GM18909 (cell line): ENCODE measurements at regions not wholly inside any gene's neighbourhood (a gene's known extent, or its start where the extent isn't known, plus 50 kb on each side); places are given as distances from the start of the nearest gene placed in this dataset.
A peak's percentile ranks its signal among the peaks of the same experiment; 100 is the strongest.

ENCODE experiments used
- ATAC-seq: cut with Tn5 transposase; IDR thresholded peaks from one replicate; pipeline ENCODE4 v1.9.1; 2021; ENCODE audit warnings: mild to moderate bottlenecking; ENCODE audit not compliant: unreplicated experiment, poor library complexity

GRCh38 chr3:118760585-118761290 is 273.9 kb downstream of the IGSF11 start:
- ATAC-seq: peak; percentile 47

- no peak for ATAC-seq
Measured at GRCh38 chr3:118761291-118761606, 273.4 kb downstream of the IGSF11 start.

- no peak for ATAC-seq
Measured at GRCh38 chr3:118765636-118766305, 268.9 kb downstream of the IGSF11 start.

- no peak for ATAC-seq
Measured at GRCh38 chr3:118766306-118766669, 268.4 kb downstream of the IGSF11 start.

- no peak for ATAC-seq
Measured at GRCh38 chr3:118772036-118772435, 262.6 kb downstream of the IGSF11 start.

- peak; percentile 98 for ATAC-seq
Measured at GRCh38 chr3:118772547-118773011, 262.1 kb downstream of the IGSF11 start.

GRCh38 chr3:118775021-118775420 is 259.6 kb downstream of the IGSF11 start:
- no peak for ATAC-seq

- ATAC-seq: no peak
Measured at GRCh38 chr3:118778201-118778600, 256.4 kb downstream of the IGSF11 start.

- ATAC-seq: no peak
Measured at GRCh38 chr3:118781232-118781631, 253.4 kb downstream of the IGSF11 start.

GRCh38 chr3:118781839-118782238 is 252.8 kb downstream of the IGSF11 start:
- no peak for ATAC-seq

- ATAC-seq: peak; percentile 98
Measured at GRCh38 chr3:118782755-118783202, 251.9 kb downstream of the IGSF11 start.

- ATAC-seq: no peak
Measured at GRCh38 chr3:118785415-118785814, 249.2 kb downstream of the IGSF11 start.

- no peak for ATAC-seq
Measured at GRCh38 chr3:118791246-118791645, 243.4 kb downstream of the IGSF11 start.

GRCh38 chr3:118792191-118792590 is 242.5 kb downstream of the IGSF11 start:
- no peak for ATAC-seq

- no peak for ATAC-seq
Measured at GRCh38 chr3:118793176-118793575, 241.5 kb downstream of the IGSF11 start.

GRCh38 chr3:118799303-118799702 is 235.3 kb downstream of the IGSF11 start:
- ATAC-seq: no peak

- ATAC-seq: no peak
Measured at GRCh38 chr3:118801899-118802298, 232.7 kb downstream of the IGSF11 start.

- no peak for ATAC-seq
Measured at GRCh38 chr3:118802325-118803095, 232.1 kb downstream of the IGSF11 start.

- ATAC-seq: no peak
Measured at GRCh38 chr3:118803096-118803476, 231.6 kb downstream of the IGSF11 start.

- ATAC-seq: no peak
Measured at GRCh38 chr3:118805007-118805406, 229.6 kb downstream of the IGSF11 start.

- no peak for ATAC-seq
Measured at GRCh38 chr3:118806423-118806822, 228.2 kb downstream of the IGSF11 start.
